ENCODE measurements at regions not wholly inside any gene's neighbourhood (a gene's known extent, or its start where the extent isn't known, plus 50 kb on each side); places are given as distances from the start of the nearest gene placed in this dataset.
A peak's percentile ranks its signal among the peaks of the same experiment; 100 is the strongest.

GRCh38 chr2:163264341-163264740 is 425.8 kb upstream of the KCNH7 start:
- H3K36me3 ChIP-seq (ENCODE audit: control insufficient read depth in 2 of 2, insufficient read depth in 2 of 2, low read length in 1 of 2), result no peaks in the 10 kb centered on the region
- H3K9me3 ChIP-seq (ENCODE audit: control insufficient read depth in 2 of 2, insufficient read depth in 1 of 2, low read depth in 1 of 2, low read length in 1 of 2), result no peaks in the 10 kb centered on the region
- H3K27ac ChIP-seq (ENCODE audit: low read depth in 2 of 2, low read length in 1 of 2), result no peak overlapping the region
- no peaks in the 10 kb centered on the region for H3K4me1 ChIP-seq (ENCODE audit: control insufficient read depth in 2 of 2, insufficient read depth in 2 of 2, low read length in 1 of 2)
- 27% methylated on average over 1 of the region's 1 CpG for WGBS, 2 donors
- no peaks in the 10 kb centered on the region for H3K27me3 ChIP-seq (ENCODE audit: control insufficient read depth in 1 of 2, insufficient read depth in 2 of 2, low read length in 2 of 2)
- no peak overlapping the region for H3K4me3 ChIP-seq (ENCODE audit: low read depth in 1 of 2, low read length in 2 of 2)

GRCh38 chr2:163259489-163259888 is 420.9 kb upstream of the KCNH7 start:
- no peaks in the 10 kb centered on the region for H3K27me3 ChIP-seq (ENCODE audit: control insufficient read depth in 1 of 2, insufficient read depth in 2 of 2, low read length in 2 of 2)

GRCh38 chr2:163255086-163255485 is 416.5 kb upstream of the KCNH7 start:
- Histone ChIP-seq H3K36me3 (ENCODE audit: control insufficient read depth in 2 of 2, insufficient read depth in 2 of 2, low read length in 1 of 2) (no peaks in the 10 kb centered on the region), H3K4me1 (ENCODE audit: control insufficient read depth in 2 of 2, insufficient read depth in 2 of 2, low read length in 1 of 2) (no peaks in the 10 kb centered on the region), H3K27me3 (ENCODE audit: control insufficient read depth in 1 of 2, insufficient read depth in 2 of 2, low read length in 2 of 2) (no peaks in the 10 kb centered on the region), H3K4me3 (ENCODE audit: low read depth in 1 of 2, low read length in 2 of 2) (no peak overlapping the region), H3K27ac (ENCODE audit: low read depth in 2 of 2, low read length in 1 of 2) (no peak overlapping the region), H3K9me3 (ENCODE audit: control insufficient read depth in 2 of 2, insufficient read depth in 1 of 2, low read depth in 1 of 2, low read length in 1 of 2) (no peaks in the 10 kb centered on the region)

More at GRCh38 chr2:163259489-163259888, 420.9 kb upstream of the KCNH7 start:
- no peak overlapping the region for H3K27ac ChIP-seq (ENCODE audit: low read depth in 2 of 2, low read length in 1 of 2)
- H3K9me3 ChIP-seq (ENCODE audit: control insufficient read depth in 2 of 2, insufficient read depth in 1 of 2, low read depth in 1 of 2, low read length in 1 of 2), result no peaks in the 10 kb centered on the region
- no peak overlapping the region for H3K4me3 ChIP-seq (ENCODE audit: low read depth in 1 of 2, low read length in 2 of 2)
- H3K4me1 ChIP-seq (ENCODE audit: control insufficient read depth in 2 of 2, insufficient read depth in 2 of 2, low read length in 1 of 2), result no peaks in the 10 kb centered on the region
- H3K36me3 ChIP-seq (ENCODE audit: control insufficient read depth in 2 of 2, insufficient read depth in 2 of 2, low read length in 1 of 2), result no peaks in the 10 kb centered on the region

GRCh38 chr2:163253621-163254285 is 415.2 kb upstream of the KCNH7 start:
- H3K36me3 ChIP-seq (ENCODE audit: control insufficient read depth in 2 of 2, insufficient read depth in 2 of 2, low read length in 1 of 2), result no peaks in the 10 kb centered on the region
- H3K27me3 ChIP-seq (ENCODE audit: control insufficient read depth in 1 of 2, insufficient read depth in 2 of 2, low read length in 2 of 2), result no peaks in the 10 kb centered on the region
- 59 to 64% methylated on average over 6 of the region's 6 CpGs for WGBS, 2 donors

GRCh38 chr2:163252199-163252598 is 413.6 kb upstream of the KCNH7 start:
- Histone ChIP-seq H3K27me3 (ENCODE audit: control insufficient read depth in 1 of 2, insufficient read depth in 2 of 2, low read length in 2 of 2) (no peaks in the 10 kb centered on the region), H3K4me3 (ENCODE audit: low read depth in 1 of 2, low read length in 2 of 2) (no peak overlapping the region), H3K27ac (ENCODE audit: low read depth in 2 of 2, low read length in 1 of 2) (no peak overlapping the region), H3K4me1 (ENCODE audit: control insufficient read depth in 2 of 2, insufficient read depth in 2 of 2, low read length in 1 of 2) (no peaks in the 10 kb centered on the region), H3K36me3 (ENCODE audit: control insufficient read depth in 2 of 2, insufficient read depth in 2 of 2, low read length in 1 of 2) (no peaks in the 10 kb centered on the region), H3K9me3 (ENCODE audit: control insufficient read depth in 2 of 2, insufficient read depth in 1 of 2, low read depth in 1 of 2, low read length in 1 of 2) (no peaks in the 10 kb centered on the region)
- 68 to 74% methylated on average over 3 of the region's 3 CpGs for WGBS, 2 donors

More at GRCh38 chr2:163253621-163254285, 415.2 kb upstream of the KCNH7 start:
- Histone ChIP-seq H3K4me1 (ENCODE audit: control insufficient read depth in 2 of 2, insufficient read depth in 2 of 2, low read length in 1 of 2) (no peaks in the 10 kb centered on the region), H3K4me3 (ENCODE audit: low read depth in 1 of 2, low read length in 2 of 2) (no peak overlapping the region), H3K27ac (ENCODE audit: low read depth in 2 of 2, low read length in 1 of 2) (peak overlapping the region in 1 of 2 donors; percentile 10), H3K9me3 (ENCODE audit: control insufficient read depth in 2 of 2, insufficient read depth in 1 of 2, low read depth in 1 of 2, low read length in 1 of 2) (no peaks in the 10 kb centered on the region)

GRCh38 chr2:163248376-163249253 is 410.0 kb upstream of the KCNH7 start:
- 53 to 62% methylated on average over 5 of the region's 5 CpGs for WGBS, 2 donors
- Histone ChIP-seq H3K27ac (ENCODE audit: low read depth in 2 of 2, low read length in 1 of 2) (no peak overlapping the region), H3K4me3 (ENCODE audit: low read depth in 1 of 2, low read length in 2 of 2) (no peak overlapping the region), H3K9me3 (ENCODE audit: control insufficient read depth in 2 of 2, insufficient read depth in 1 of 2, low read depth in 1 of 2, low read length in 1 of 2) (no peaks in the 10 kb centered on the region), H3K36me3 (ENCODE audit: control insufficient read depth in 2 of 2, insufficient read depth in 2 of 2, low read length in 1 of 2) (no peaks in the 10 kb centered on the region), H3K27me3 (ENCODE audit: control insufficient read depth in 1 of 2, insufficient read depth in 2 of 2, low read length in 2 of 2) (no peaks in the 10 kb centered on the region), H3K4me1 (ENCODE audit: control insufficient read depth in 2 of 2, insufficient read depth in 2 of 2, low read length in 1 of 2) (no peaks in the 10 kb centered on the region)

GRCh38 chr2:163247847-163248220 is 409.3 kb upstream of the KCNH7 start:
- Histone ChIP-seq H3K4me3 (ENCODE audit: low read depth in 1 of 2, low read length in 2 of 2) (no peak overlapping the region), H3K9me3 (ENCODE audit: control insufficient read depth in 2 of 2, insufficient read depth in 1 of 2, low read depth in 1 of 2, low read length in 1 of 2) (no peaks in the 10 kb centered on the region), H3K4me1 (ENCODE audit: control insufficient read depth in 2 of 2, insufficient read depth in 2 of 2, low read length in 1 of 2) (no peaks in the 10 kb centered on the region), H3K27ac (ENCODE audit: low read depth in 2 of 2, low read length in 1 of 2) (no peak overlapping the region), H3K36me3 (ENCODE audit: control insufficient read depth in 2 of 2, insufficient read depth in 2 of 2, low read length in 1 of 2) (no peaks in the 10 kb centered on the region), H3K27me3 (ENCODE audit: control insufficient read depth in 1 of 2, insufficient read depth in 2 of 2, low read length in 2 of 2) (no peaks in the 10 kb centered on the region)
- 70 to 75% methylated on average over 2 of the region's 2 CpGs for WGBS, 2 donors

GRCh38 chr2:163247156-163247846 is 408.7 kb upstream of the KCNH7 start:
- 56 to 67% methylated on average over 6 of the region's 6 CpGs for WGBS, 2 donors
- Histone ChIP-seq H3K9me3 (ENCODE audit: control insufficient read depth in 2 of 2, insufficient read depth in 1 of 2, low read depth in 1 of 2, low read length in 1 of 2) (no peaks in the 10 kb centered on the region), H3K4me1 (ENCODE audit: control insufficient read depth in 2 of 2, insufficient read depth in 2 of 2, low read length in 1 of 2) (no peaks in the 10 kb centered on the region), H3K36me3 (ENCODE audit: control insufficient read depth in 2 of 2, insufficient read depth in 2 of 2, low read length in 1 of 2) (no peaks in the 10 kb centered on the region), H3K27me3 (ENCODE audit: control insufficient read depth in 1 of 2, insufficient read depth in 2 of 2, low read length in 2 of 2) (no peaks in the 10 kb centered on the region), H3K27ac (ENCODE audit: low read depth in 2 of 2, low read length in 1 of 2) (no peak overlapping the region), H3K4me3 (ENCODE audit: low read depth in 1 of 2, low read length in 2 of 2) (no peak overlapping the region)

GRCh38 chr2:163246135-163246534 is 407.6 kb upstream of the KCNH7 start:
- no peak overlapping the region for H3K27ac ChIP-seq (ENCODE audit: low read depth in 2 of 2, low read length in 1 of 2)
- H3K4me3 ChIP-seq (ENCODE audit: low read depth in 1 of 2, low read length in 2 of 2), result no peak overlapping the region
- H3K9me3 ChIP-seq (ENCODE audit: control insufficient read depth in 2 of 2, insufficient read depth in 1 of 2, low read depth in 1 of 2, low read length in 1 of 2), result peaks cover 1 to 3% of the 10 kb centered on the region in 2 donors
- 69 to 78% methylated on average over 9 of the region's 9 CpGs for WGBS, 2 donors
- no peaks in the 10 kb centered on the region for H3K4me1 ChIP-seq (ENCODE audit: control insufficient read depth in 2 of 2, insufficient read depth in 2 of 2, low read length in 1 of 2)
- no peaks in the 10 kb centered on the region for H3K27me3 ChIP-seq (ENCODE audit: control insufficient read depth in 1 of 2, insufficient read depth in 2 of 2, low read length in 2 of 2)
- no peaks in the 10 kb centered on the region for H3K36me3 ChIP-seq (ENCODE audit: control insufficient read depth in 2 of 2, insufficient read depth in 2 of 2, low read length in 1 of 2)

All from esophagus (tissue), 2 donors.